A673 (cell line): ENCODE measurements at regions not wholly inside any gene's neighbourhood (a gene's known extent, or its start where the extent isn't known, plus 50 kb on each side); places are given as distances from the start of the nearest gene placed in this dataset.

Source experiments
- BruUV-seq: library from RNA; stranded (reverse); fragments of 400-500 nt; replicated peaks from 2 replicates; lab custom pipeline; 2021; lab: Mats Ljungman, UMichigan
- CTCF ChIA-PET: fragments of 300-600 bp; sonication (Branson Sonifier 250); formaldehyde crosslinking; loops from one replicate; lab custom pipeline; 2022; ENCODE audit warnings: antibody characterized with exemption; lab: Charles Lee
- POLR2A ChIA-PET: fragments of 300-600 bp; sonication (Branson Sonifier 250); formaldehyde crosslinking; loops from one replicate; lab custom pipeline; 2022; ENCODE audit warnings: antibody characterized with exemption; ENCODE audit not compliant: low non-redundant PET; lab: Charles Lee
- DNase-seq: peaks from one replicate; pipeline ENCODE4 v3.0.0-alpha.2; 2015; ENCODE audit warnings: low spot score
- H3K27ac ChIP-seq: fragments of 200-600 bp; sonication (generic); 2 replicates; pipeline ENCODE4 v1.5.1; 2016; ENCODE audit warnings: mixed run types, low read depth, mild to moderate bottlenecking, mixed read lengths, antibody characterized with exemption, low read length; ENCODE audit not compliant: poor library complexity, severe bottlenecking
- H3K27me3 ChIP-seq: fragments of 200-600 bp; sonication (generic); replicated peaks from 2 replicates; pipeline ENCODE4 v1.6.1; 2017; ENCODE audit warnings: mixed run types, low read depth, mild to moderate bottlenecking, mixed read lengths, antibody characterized with exemption, low read length; ENCODE audit not compliant: insufficient read depth, poor library complexity
- H3K36me3 ChIP-seq: fragments of 200-600 bp; sonication (generic); 2 replicates; pipeline ENCODE4 v1.6.1; 2016; ENCODE audit warnings: mixed run types, mild to moderate bottlenecking, mixed read lengths, antibody characterized with exemption, low read length; ENCODE audit not compliant: insufficient read depth, poor library complexity, severe bottlenecking
- H3K4me1 ChIP-seq: fragments of 200-600 bp; sonication (generic); 2 replicates; pipeline ENCODE4 v1.6.1; 2017; ENCODE audit warnings: mixed run types, mild to moderate bottlenecking, mixed read lengths, antibody characterized with exemption, low read length; ENCODE audit not compliant: insufficient read depth, poor library complexity, severe bottlenecking
- H3K4me3 ChIP-seq: fragments of 200-600 bp; sonication (generic); 2 replicates; pipeline ENCODE4 v1.5.1; 2016; ENCODE audit warnings: low read depth, mixed run types, mild to moderate bottlenecking, mixed read lengths, low read length; ENCODE audit not compliant: poor library complexity, severe bottlenecking
- H3K9me3 ChIP-seq: fragments of 200-600 bp; sonication (generic); 2 replicates; pipeline ENCODE4 v1.6.1; 2016; ENCODE audit warnings: mixed run types, low read depth, mild to moderate bottlenecking, mixed read lengths, antibody characterized with exemption, low read length; ENCODE audit not compliant: poor library complexity, severe bottlenecking
- CTCF ChIP-seq: fragments of 300-800, 200-600 bp; sonication (generic); conservative IDR thresholded peaks from 2 replicates; pipeline ENCODE4 v1.5.1; 2017; ENCODE audit warnings: low read depth, mild to moderate bottlenecking, antibody characterized with exemption, low read length, moderate library complexity, mixed read lengths
- EZH2 ChIP-seq: fragments of 200-600 bp; sonication (generic); IDR thresholded peaks from 2 replicates; pipeline ENCODE4 v1.6.1; 2017; ENCODE audit warnings: borderline replicate concordance, low read depth, mild to moderate bottlenecking, mixed read lengths, antibody characterized with exemption, low read length; ENCODE audit not compliant: poor library complexity, severe bottlenecking
- intact Hi-C: fragments of 100-400 bp; cut with micrococcal nuclease; formaldehyde crosslinking; loops from one replicate; pipeline ENCODE4 v1.10.0; 2022; ENCODE audit not compliant: unreplicated experiment

- Histone ChIP-seq H3K4me1 (no peaks in the 10 kb centered on the region), H3K27me3 (no peaks in the 10 kb centered on the region), H3K4me3 (no peak overlapping the region), H3K9me3 (peaks cover 12% of the 10 kb centered on the region), H3K36me3 (no peaks in the 10 kb centered on the region), H3K27ac (no peak overlapping the region)
- ChIA-PET CTCF (no interaction called here), POLR2A (no interaction called here)
- intact Hi-C loops: no loop called here
- DNase-seq: no peak
- TF ChIP-seq EZH2 (no peak), CTCF (no peak)
- BruUV-seq: no TSS peak
These were observed 147.0 kb upstream of the ARHGEF9 start for GRCh38 chrX:63932006-63932405.

GRCh38 chrX:63930140-63930539, 145.1 kb upstream of the ARHGEF9 start:
- no TSS peak for BruUV-seq
- intact Hi-C loops: no loop called here
- no peaks in the 10 kb centered on the region for H3K36me3 ChIP-seq
- H3K4me1 ChIP-seq: no peaks in the 10 kb centered on the region
- H3K9me3 ChIP-seq: peaks cover 12% of the 10 kb centered on the region
- ChIA-PET CTCF (interaction anchor here (0.6 kb wide), 1 partner anchor 1601 kb away, joined by 3 read pairs; no protein-coding TSS in a partner anchor), POLR2A (no interaction called here)
- DNase-seq: no peak
- H3K27me3 ChIP-seq: no peaks in the 10 kb centered on the region
- no peak overlapping the region for H3K27ac ChIP-seq
- H3K4me3 ChIP-seq: no peak overlapping the region
- no peak for TF ChIP-seq CTCF
- no peak for TF ChIP-seq EZH2

GRCh38 chrX:63929608-63930007, 144.6 kb upstream of the ARHGEF9 start:
- H3K27me3 ChIP-seq: no peaks in the 10 kb centered on the region
- DNase-seq: no peak
- H3K36me3 ChIP-seq: no peaks in the 10 kb centered on the region
- ChIA-PET POLR2A (no interaction called here), CTCF (interaction anchor here (0.6 kb wide), 1 partner anchor 1601 kb away, joined by 3 read pairs; no protein-coding TSS in a partner anchor)
- TF ChIP-seq CTCF: no peak
- TF ChIP-seq EZH2: no peak
- intact Hi-C loops: no loop called here
- H3K9me3 ChIP-seq: peaks cover 12% of the 10 kb centered on the region
- no peak overlapping the region for H3K27ac ChIP-seq
- no TSS peak for BruUV-seq
- H3K4me1 ChIP-seq: no peaks in the 10 kb centered on the region
- no peak overlapping the region for H3K4me3 ChIP-seq
